HepG2 (cell line): ENCODE measurements at regions not wholly inside any gene's neighbourhood (a gene's known extent, or its start where the extent isn't known, plus 50 kb on each side); places are given as distances from the start of the nearest gene placed in this dataset.

Source experiments
- TF ChIP-seq, protein P1 (sequence below), 2 experiments: fragments of 450-650 bp in 1 of 2; sonication (generic) in 1 of 2; formaldehyde crosslinking in 1 of 2; IDR thresholded peaks; 2 replicates each; pipeline versions ENCODE4 v1.6.1 to v1.8.0; 2016 to 2022; ENCODE audit warnings: antibody characterized with exemption in 1 of 2, mild to moderate bottlenecking in 1 of 2, missing genetic modification reagents in 1 of 2

GRCh38 chr2:106582148-106583143 is 95.3 kb downstream of the CD8B2 start (continued):
- TF ChIP-seq, protein P1, sequence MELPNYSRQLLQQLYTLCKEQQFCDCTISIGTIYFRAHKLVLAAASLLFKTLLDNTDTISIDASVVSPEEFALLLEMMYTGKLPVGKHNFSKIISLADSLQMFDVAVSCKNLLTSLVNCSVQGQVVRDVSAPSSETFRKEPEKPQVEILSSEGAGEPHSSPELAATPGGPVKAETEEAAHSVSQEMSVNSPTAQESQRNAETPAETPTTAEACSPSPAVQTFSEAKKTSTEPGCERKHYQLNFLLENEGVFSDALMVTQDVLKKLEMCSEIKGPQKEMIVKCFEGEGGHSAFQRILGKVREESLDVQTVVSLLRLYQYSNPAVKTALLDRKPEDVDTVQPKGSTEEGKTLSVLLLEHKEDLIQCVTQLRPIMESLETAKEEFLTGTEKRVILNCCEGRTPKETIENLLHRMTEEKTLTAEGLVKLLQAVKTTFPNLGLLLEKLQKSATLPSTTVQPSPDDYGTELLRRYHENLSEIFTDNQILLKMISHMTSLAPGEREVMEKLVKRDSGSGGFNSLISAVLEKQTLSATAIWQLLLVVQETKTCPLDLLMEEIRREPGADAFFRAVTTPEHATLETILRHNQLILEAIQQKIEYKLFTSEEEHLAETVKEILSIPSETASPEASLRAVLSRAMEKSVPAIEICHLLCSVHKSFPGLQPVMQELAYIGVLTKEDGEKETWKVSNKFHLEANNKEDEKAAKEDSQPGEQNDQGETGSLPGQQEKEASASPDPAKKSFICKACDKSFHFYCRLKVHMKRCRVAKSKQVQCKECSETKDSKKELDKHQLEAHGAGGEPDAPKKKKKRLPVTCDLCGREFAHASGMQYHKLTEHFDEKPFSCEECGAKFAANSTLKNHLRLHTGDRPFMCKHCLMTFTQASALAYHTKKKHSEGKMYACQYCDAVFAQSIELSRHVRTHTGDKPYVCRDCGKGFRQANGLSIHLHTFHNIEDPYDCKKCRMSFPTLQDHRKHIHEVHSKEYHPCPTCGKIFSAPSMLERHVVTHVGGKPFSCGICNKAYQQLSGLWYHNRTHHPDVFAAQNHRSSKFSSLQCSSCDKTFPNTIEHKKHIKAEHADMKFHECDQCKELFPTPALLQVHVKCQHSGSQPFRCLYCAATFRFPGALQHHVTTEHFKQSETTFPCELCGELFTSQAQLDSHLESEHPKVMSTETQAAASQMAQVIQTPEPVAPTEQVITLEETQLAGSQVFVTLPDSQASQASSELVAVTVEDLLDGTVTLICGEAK (IDR thresholded peaks at IDR 0.05), result no peak
- TF ChIP-seq, protein P1 (CRISPR knock-in tag; IDR thresholded peaks at IDR 0.05), result no peak
